GM21515 (cell line): ENCODE measurements at regions not wholly inside any gene's neighbourhood (a gene's known extent, or its start where the extent isn't known, plus 50 kb on each side); places are given as distances from the start of the nearest gene placed in this dataset.

ENCODE experiments used
- ATAC-seq: cut with Tn5 transposase; IDR thresholded peaks from one replicate; pipeline ENCODE4 v1.9.1; 2021; ENCODE audit not compliant: unreplicated experiment

GRCh38 chr7:89401099-89401498 lies 605.6 kb upstream of the TEX47 start:
- ATAC-seq = no peak

DNA sequence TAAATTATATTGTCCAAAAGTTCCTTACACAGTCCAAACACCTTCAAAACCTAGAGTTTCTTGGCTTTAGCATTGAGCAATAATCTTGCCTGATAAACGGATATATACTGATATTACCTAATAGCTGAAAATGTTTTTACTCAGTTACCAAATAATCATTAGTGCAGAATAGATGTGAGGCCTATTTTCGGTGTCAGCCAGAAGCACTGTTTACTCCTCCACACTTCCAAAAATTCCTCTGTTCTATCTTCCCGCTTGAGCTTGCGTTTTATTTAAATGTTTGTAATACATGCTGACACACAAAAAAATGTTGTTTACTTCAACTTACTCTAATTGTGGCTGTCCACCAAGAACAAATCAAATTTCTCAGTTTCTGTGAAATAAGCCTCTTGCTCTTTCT lies 606.2 kb upstream of the TEX47 start:
- ATAC-seq = no peak

DNA sequence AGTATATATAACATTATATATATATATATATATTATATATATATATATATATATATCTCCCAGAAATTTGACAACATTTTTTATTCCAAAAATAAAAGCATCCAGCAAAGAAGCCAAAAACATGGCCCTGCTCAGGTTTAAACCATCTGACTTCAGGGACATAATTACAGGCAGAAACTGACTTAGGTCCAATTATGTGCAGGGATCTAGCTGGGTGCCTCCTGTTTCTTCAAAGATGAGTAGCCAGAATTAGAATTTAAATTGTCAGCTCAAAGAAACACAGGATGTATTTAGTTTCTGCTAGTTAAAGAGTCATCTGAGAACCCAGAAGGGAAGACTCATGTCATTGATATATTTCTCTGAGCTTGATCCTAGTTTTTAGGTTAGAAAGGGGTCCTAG lies 656.4 kb upstream of the TEX47 start:
- ATAC-seq = no peak

GRCh38 chr7:89456556-89456955 lies 661.0 kb upstream of the TEX47 start:
- no peak for ATAC-seq

DNA sequence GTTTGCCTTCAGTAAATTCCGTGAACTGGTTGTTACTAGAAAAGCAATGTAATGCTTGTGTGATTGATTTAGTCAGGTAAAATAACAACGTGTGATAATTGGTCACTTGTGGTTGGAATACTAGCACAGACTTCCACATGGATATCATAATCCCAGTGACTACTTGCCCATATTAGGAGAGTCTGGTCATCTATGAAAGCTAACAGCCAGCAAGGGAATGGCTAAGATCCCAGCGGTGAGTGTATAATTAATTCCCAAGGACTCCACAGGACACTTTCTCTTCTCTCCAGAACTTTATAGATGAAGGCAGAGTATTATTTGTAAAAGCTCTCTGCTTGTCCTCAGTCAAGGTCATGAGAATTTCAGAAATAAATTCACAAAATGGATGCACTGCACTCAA lies 662.6 kb upstream of the TEX47 start:
- ATAC-seq = no peak

- ATAC-seq = no peak
Observed at GRCh38 chr7:89474456-89474855, 678.9 kb upstream of the TEX47 start.

- ATAC-seq = no peak
Observed at GRCh38 chr7:89477991-89478390, 676.3 kb upstream of the STEAP1 start.

GRCh38 chr7:89495704-89496103 lies 658.6 kb upstream of the STEAP1 start:
- ATAC-seq = no peak

- no peak for ATAC-seq
Observed at GRCh38 chr7:89500084-89500483, 654.2 kb upstream of the STEAP1 start.

GRCh38 chr7:89503281-89503680 lies 651.0 kb upstream of the STEAP1 start:
- no peak for ATAC-seq

- ATAC-seq = no peak
Observed at GRCh38 chr7:89507034-89507433, 647.2 kb upstream of the STEAP1 start.

- ATAC-seq = no peak
Observed at GRCh38 chr7:89511900-89512299, 642.4 kb upstream of the STEAP1 start.

GRCh38 chr7:89514970-89515369 lies 639.3 kb upstream of the STEAP1 start:
- no peak for ATAC-seq

DNA sequence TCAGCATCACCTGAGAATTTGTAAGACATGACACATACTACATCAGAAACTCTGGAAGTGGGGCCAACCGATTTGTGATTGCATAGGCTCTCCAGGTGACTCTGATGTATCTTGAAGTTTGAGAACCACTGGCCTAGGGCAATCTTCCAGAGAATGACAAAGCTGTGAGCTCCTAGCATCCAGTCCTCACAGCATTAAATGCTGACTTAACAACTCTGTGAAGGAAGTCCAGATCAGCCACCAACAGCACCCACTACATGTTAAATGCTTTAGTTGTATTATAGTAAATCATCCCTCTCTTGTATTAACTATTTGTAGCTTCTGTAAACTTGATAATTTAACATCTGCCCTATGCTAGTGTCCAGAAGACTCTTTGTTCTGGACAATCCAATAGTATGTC lies 636.5 kb upstream of the STEAP1 start:
- no peak for ATAC-seq

DNA sequence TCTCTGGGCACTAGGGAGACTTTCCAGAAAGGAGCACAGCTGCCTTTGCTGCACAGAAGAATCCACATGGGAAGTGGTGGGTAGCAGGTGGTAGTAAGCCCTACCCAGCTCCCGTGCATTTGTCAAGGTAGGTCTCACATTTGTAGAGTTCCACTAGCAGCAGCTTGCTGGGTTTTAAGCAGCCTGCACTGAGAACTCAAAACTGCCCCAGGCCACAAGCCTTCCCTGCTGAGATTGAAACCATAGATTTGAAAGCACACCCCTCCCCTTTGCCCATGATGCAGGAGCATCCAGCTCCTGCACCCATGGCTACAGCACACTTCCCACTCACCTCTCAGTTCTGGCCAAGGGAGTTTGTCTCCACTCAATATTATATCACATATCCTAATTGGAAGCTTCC lies 604.5 kb upstream of the STEAP1 start:
- no peak for ATAC-seq

DNA sequence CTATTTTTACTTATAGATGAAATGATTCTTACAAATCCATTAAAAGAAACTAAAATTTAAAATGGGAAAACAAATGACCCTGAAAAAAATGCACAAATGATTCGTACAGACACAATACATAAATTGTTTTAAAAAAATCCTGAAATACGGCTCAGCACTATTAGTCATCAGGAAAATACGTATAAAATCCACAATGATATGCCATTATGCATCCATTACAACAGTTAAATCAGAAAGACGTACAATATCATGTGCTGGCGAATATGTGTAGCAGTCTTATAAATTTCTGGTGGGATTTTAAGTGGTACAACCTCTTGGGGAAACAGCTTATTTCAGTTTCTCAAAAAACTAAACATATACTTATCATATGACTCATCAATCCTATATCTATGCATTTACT lies 600.1 kb upstream of the STEAP1 start:
- no peak for ATAC-seq

DNA sequence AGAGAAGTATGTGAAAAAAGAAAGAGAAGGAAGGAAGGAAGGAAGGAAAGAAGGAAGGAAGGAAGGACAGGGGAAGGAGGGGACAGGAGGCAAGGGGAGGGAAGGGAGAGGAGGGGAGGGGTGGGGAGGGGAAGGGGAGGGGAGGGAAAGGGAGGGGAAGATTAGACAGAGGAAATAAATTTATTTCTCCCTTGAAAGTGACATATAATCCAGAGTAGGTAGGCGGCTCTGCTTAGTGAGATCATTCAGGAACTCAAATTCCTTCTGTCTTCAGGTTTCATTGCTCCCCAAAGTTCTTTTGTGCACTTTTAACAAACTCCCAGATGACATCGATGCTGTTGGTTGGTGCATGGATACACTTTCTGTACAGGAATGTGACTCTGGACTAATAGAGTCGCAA lies 594.7 kb upstream of the STEAP1 start:
- ATAC-seq = no peak

GRCh38 chr7:89563597-89563996 lies 590.7 kb upstream of the STEAP1 start:
- ATAC-seq = no peak

- ATAC-seq = no peak
Observed at GRCh38 chr7:89584896-89585295, 569.4 kb upstream of the STEAP1 start.

DNA sequence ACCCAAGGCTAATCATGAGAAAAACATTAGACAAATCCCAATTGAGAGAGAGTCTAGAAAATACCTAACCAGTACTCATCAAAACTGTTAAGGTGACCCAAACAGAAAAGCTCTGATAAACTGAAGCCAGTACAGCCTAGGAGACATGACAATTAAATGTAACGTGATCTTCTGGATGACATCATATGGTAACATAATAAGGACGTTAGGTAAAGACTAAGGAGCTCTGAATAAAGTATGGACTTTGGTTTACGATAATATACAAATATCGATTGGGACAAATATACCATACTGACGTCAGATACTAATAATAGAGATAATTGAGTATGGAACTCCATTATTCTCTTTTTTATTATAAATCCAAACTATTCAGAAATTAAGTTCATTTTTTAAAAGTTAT lies 561.1 kb upstream of the STEAP1 start:
- ATAC-seq = no peak

DNA sequence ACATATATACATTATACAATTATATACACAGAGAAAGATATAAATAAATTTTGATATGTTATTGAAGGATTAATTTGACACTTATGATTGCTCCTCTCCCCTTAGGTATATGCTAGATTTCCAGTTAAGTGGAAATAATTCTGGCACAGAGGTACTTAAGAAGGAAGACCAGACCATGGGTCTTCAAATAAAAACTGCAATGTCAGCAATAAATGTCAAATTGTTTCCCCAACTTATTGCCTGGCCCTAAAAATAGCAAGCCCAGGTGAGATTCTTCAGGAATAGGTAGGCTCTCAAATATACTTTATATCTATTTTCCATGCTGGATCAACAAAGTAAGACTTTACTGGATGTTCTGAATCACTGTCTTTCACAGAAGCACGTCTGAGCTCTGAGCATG lies 551.3 kb upstream of the STEAP1 start:
- no peak for ATAC-seq

- no peak for ATAC-seq
Observed at GRCh38 chr7:89605362-89605761, 548.9 kb upstream of the STEAP1 start.

DNA sequence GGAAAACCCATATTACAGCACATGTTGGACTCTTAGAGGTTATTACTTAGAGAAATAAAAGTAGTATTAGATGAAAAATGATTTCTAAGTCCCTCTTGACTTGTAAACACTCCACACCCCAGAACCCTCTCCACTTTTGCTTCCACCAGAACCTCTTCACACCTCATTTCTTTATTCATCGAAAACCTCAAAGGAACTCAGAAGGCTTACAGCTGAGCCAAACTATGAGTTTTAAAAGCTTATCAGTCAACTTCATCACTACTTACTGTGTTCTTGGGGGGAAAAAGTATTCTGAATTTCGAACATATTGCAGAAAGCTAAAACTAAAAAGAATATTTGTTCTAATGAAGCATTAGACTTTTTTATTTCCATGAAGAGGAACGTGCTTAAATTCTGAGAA lies 547.8 kb upstream of the STEAP1 start:
- ATAC-seq = no peak

- ATAC-seq = no peak
Observed at GRCh38 chr7:89607792-89608191, 546.5 kb upstream of the STEAP1 start.
